ENCODE measurements at regions not wholly inside any gene's neighbourhood (a gene's known extent, or its start where the extent isn't known, plus 50 kb on each side); places are given as distances from the start of the nearest gene placed in this dataset.

DNA sequence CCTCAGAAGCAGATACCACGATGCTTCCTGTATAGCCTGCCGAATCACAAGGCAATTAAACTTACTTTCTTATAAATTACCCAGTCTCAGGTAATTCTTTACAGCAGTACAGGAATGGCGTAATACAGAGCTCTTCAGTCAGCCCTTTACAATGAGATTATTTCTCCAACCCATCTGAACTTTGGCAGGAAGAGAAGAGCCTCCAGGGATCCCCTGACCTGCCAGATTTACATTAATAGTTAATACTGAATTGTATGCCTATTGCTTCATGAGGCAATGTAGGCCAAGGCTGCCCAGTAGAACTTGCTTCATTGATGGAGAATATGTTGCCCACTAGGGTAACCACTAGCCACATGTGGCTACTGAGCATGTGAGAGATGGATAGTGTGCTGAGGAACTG, 608.7 kb downstream of the SH2D4B start:
- no peak for TF ChIP-seq POLR2AphosphoS5 (IDR thresholded peaks at IDR 0.05)
- TF ChIP-seq POLR2A (IDR thresholded peaks at IDR 0.05): no peak
- TF ChIP-seq, protein P1, sequence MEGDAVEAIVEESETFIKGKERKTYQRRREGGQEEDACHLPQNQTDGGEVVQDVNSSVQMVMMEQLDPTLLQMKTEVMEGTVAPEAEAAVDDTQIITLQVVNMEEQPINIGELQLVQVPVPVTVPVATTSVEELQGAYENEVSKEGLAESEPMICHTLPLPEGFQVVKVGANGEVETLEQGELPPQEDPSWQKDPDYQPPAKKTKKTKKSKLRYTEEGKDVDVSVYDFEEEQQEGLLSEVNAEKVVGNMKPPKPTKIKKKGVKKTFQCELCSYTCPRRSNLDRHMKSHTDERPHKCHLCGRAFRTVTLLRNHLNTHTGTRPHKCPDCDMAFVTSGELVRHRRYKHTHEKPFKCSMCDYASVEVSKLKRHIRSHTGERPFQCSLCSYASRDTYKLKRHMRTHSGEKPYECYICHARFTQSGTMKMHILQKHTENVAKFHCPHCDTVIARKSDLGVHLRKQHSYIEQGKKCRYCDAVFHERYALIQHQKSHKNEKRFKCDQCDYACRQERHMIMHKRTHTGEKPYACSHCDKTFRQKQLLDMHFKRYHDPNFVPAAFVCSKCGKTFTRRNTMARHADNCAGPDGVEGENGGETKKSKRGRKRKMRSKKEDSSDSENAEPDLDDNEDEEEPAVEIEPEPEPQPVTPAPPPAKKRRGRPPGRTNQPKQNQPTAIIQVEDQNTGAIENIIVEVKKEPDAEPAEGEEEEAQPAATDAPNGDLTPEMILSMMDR (IDR thresholded peaks at IDR 0.05): no peak
- no peak for TF ChIP-seq EP300 (IDR thresholded peaks at IDR 0.05)

Measured in stomach (tissue), 4 donors.